ENCODE measurements at regions not wholly inside any gene's neighbourhood (a gene's known extent, or its start where the extent isn't known, plus 50 kb on each side); places are given as distances from the start of the nearest gene placed in this dataset.
A peak's percentile ranks its signal among the peaks of the same experiment; 100 is the strongest.

DNA sequence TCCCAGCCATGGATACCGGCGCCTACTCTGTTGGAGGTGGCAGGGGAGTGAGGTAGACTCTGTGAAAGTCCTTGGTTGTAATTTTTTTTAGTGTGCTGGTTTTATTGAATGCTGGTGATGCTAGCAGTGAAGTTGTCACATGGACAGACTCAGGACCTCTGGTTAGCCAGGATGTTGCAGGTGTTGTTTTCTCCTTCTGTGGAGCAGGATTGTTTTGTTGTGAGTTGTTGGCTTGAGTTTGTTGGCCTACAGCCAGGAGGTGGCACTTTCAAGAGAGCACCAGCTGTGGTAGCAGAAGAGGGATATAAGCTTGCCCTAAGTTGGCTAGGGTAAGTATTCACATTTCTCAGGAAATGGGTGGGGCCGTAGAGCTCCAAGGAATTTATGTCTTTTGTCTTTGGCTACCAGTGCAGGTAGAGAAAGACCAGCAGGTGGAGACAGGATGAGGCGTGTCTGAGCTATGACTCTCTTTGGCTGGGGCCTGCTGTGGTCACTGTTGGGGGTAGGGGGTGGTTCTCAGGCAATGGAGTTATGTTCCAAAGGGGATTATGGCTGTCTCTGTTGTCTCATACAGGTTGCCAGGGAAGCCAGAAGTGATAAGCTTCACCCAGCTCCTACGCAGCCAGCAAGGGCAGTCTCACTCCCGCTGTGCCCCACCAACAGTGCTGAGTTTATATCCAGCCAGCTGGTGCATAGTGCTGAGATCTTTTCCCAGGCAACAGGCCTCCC is 248.7 kb downstream of the TAF11L14 start:
- Histone ChIP-seq H3K27ac (ENCODE audit: low read depth, low read length) (peak overlapping the region; percentile 77), H3K27me3 (ENCODE audit: control insufficient read depth, insufficient read depth, low read length) (no peaks in the 10 kb centered on the region), H3K9me3 (ENCODE audit: control insufficient read depth, insufficient read depth, low read length) (no peaks in the 10 kb centered on the region), H3K4me3 (ENCODE audit: low read depth, low read length) (no peak overlapping the region), H3K9ac (ENCODE audit: low read depth, low read length) (no peak overlapping the region), H3K36me3 (ENCODE audit: control insufficient read depth, insufficient read depth, low read length) (no peaks in the 10 kb centered on the region), H3K4me1 (ENCODE audit: control insufficient read depth, insufficient read depth, low read length) (0 out of 2 replicates have a peak, but pooled peaks cover 3% of the 10 kb centered on the region)

DNA sequence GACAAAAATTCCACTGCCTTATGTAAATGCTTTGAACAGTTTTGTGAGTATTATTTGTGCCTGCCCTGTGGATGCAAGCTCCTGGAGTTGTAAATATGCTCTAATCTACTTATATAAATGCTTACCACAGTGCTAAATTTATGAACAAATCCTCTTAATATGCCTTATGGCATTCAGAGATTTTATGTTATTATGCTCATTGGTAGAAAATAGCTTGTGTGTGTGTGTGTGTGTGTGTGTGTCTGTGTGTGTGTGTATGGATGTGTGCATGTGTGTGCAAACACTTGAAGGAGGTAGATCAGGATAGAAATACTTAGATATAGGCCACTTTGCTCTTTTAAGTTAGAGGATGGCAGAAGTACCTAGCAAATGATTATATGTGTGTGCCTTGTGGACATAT is 253.9 kb downstream of the TAF11L14 start:
- Histone ChIP-seq H3K27me3 (ENCODE audit: control insufficient read depth, insufficient read depth, low read length) (no peaks in the 10 kb centered on the region), H3K36me3 (ENCODE audit: control insufficient read depth, insufficient read depth, low read length) (no peaks in the 10 kb centered on the region), H3K9me3 (ENCODE audit: control insufficient read depth, insufficient read depth, low read length) (no peaks in the 10 kb centered on the region), H3K4me3 (ENCODE audit: low read depth, low read length) (no peak overlapping the region), H3K27ac (ENCODE audit: low read depth, low read length) (no peak overlapping the region), H3K4me1 (ENCODE audit: control insufficient read depth, insufficient read depth, low read length) (0 out of 2 replicates have a peak, but pooled peaks cover 3% of the 10 kb centered on the region), H3K9ac (ENCODE audit: low read depth, low read length) (no peak overlapping the region)

DNA sequence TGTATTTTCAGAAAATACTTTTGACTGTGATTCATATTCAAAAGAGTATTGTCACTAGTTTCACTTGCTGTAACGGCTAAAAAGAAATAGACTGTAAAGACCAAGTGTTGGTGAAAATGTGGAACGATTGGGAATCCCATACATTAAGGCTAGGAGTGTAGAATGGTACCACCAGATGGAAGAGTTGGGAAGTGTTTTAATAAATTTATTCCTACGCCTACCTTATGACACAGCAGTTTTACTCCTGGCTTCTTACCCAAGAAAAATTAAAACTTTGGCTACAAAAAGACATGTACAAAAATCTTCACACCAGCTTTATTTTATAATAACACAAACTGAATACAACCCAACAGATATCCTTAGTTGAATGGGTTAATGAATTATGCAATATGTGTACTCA is 256.2 kb downstream of the TAF11L14 start:
- no peak overlapping the region for H3K27ac ChIP-seq (ENCODE audit: low read depth, low read length)

DNA sequence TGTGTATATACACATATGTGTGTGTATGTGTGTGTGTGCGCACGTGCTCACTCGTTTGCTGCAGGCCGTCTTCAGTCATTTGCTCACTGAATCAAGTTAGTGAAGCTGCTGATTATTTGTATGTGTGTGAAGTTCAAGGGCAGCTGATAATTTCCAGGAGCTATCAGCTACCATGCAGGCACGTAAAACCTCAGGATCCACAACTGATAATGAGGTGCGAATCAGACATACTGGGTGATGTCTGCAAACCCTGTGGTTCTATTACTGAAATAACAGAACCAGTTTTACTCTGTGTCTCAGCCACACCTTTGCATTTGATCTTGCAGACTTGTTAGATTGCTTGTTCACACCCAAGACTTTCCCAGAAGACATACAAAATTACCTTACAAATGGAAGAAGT is 257.6 kb downstream of the TAF11L14 start:
- H3K4me1 ChIP-seq (ENCODE audit: control insufficient read depth, insufficient read depth, low read length) = no peaks in the 10 kb centered on the region
- H3K9ac ChIP-seq (ENCODE audit: low read depth, low read length) = no peak overlapping the region
- H3K4me3 ChIP-seq (ENCODE audit: low read depth, low read length) = no peak overlapping the region
- no peak overlapping the region for H3K27ac ChIP-seq (ENCODE audit: low read depth, low read length)
- H3K9me3 ChIP-seq (ENCODE audit: control insufficient read depth, insufficient read depth, low read length) = no peaks in the 10 kb centered on the region
- H3K27me3 ChIP-seq (ENCODE audit: control insufficient read depth, insufficient read depth, low read length) = no peaks in the 10 kb centered on the region
- no peaks in the 10 kb centered on the region for H3K36me3 ChIP-seq (ENCODE audit: control insufficient read depth, insufficient read depth, low read length)

More for the DNA sequence above, 256.2 kb downstream of the TAF11L14 start:
- Histone ChIP-seq H3K4me1 (ENCODE audit: control insufficient read depth, insufficient read depth, low read length) (no peaks in the 10 kb centered on the region), H3K4me3 (ENCODE audit: low read depth, low read length) (no peak overlapping the region), H3K9ac (ENCODE audit: low read depth, low read length) (no peak overlapping the region), H3K36me3 (ENCODE audit: control insufficient read depth, insufficient read depth, low read length) (no peaks in the 10 kb centered on the region), H3K9me3 (ENCODE audit: control insufficient read depth, insufficient read depth, low read length) (no peaks in the 10 kb centered on the region), H3K27me3 (ENCODE audit: control insufficient read depth, insufficient read depth, low read length) (no peaks in the 10 kb centered on the region)

DNA sequence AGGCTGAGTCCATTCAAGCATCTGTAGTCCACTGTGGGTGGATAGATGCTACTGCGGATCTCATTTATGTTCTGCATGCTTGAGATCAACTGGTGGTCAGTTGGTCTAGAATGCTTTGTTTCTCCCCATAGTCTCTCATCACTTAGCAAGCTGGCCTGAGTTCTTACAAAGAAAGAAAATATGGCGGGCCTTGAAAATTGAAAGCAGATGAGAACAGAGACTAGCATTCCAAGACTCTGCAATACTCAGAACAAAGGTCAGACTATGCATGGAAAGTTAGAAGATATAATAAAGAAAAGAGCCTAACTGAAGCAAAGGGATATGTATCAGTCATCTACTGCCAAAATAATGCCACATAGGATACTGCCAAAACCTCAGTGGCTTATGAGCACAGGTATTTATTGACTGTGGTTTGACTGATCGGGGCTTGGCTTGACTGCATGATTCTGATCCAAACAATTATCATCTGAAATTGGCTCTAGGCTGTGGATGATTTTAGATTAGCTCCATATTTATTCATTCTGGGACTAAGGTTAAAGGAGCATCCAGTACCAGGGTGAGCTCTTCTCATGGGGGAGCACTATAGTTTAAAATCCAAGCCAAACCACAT is 258.9 kb downstream of the TAF11L14 start:
- H3K4me3 ChIP-seq (ENCODE audit: low read depth, low read length) = no peak overlapping the region
- peaks cover 2% of the 10 kb centered on the region; the same call in 1 of the 2 replicates for H3K4me1 ChIP-seq (ENCODE audit: control insufficient read depth, insufficient read depth, low read length)
- H3K27ac ChIP-seq (ENCODE audit: low read depth, low read length) = no peak overlapping the region
- H3K9ac ChIP-seq (ENCODE audit: low read depth, low read length) = no peak overlapping the region
- H3K27me3 ChIP-seq (ENCODE audit: control insufficient read depth, insufficient read depth, low read length) = no peaks in the 10 kb centered on the region
- no peaks in the 10 kb centered on the region for H3K36me3 ChIP-seq (ENCODE audit: control insufficient read depth, insufficient read depth, low read length)
- H3K9me3 ChIP-seq (ENCODE audit: control insufficient read depth, insufficient read depth, low read length) = no peaks in the 10 kb centered on the region

DNA sequence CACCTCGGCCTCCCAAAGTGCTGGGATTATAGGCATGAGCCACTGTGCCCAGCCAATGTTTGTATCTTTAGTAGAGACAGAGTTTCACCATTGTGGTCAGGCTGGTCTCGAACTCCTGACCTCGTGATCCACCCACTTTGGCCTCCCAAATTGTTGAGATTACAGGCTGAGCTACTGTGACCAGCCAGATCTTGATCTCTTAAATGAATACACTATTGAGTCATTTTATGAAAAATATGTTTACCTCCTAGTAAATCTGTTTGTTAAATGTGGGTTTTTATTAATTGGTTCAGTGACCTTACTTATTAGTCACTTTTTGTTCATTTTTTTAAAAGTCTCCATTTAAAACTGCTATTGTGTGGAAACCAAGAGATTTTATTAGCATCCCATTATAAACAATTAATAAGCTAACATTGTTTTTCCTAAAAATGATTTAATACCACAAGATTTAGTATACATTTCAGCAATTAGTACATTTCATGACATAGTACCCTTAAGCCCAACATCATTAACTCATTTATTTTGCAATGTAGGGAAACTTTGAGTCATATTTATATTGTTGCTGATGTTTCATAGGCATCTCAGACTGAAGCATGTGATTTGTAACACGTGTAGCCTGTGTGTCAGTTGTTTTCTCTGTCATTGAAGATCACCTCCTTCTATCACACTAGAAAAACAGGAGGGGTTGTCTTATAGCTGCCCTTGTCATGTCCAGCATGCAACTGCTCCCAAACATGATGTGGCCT is 261.2 kb downstream of the TAF11L14 start:
- peaks cover 3% of the 10 kb centered on the region; the same call in 1 of the 2 replicates for H3K4me1 ChIP-seq (ENCODE audit: control insufficient read depth, insufficient read depth, low read length)
- no peak overlapping the region for H3K4me3 ChIP-seq (ENCODE audit: low read depth, low read length)
- no peak overlapping the region for H3K9ac ChIP-seq (ENCODE audit: low read depth, low read length)
- H3K27me3 ChIP-seq (ENCODE audit: control insufficient read depth, insufficient read depth, low read length) = no peaks in the 10 kb centered on the region
- no peak overlapping the region for H3K27ac ChIP-seq (ENCODE audit: low read depth, low read length)
- no peaks in the 10 kb centered on the region for H3K36me3 ChIP-seq (ENCODE audit: control insufficient read depth, insufficient read depth, low read length)
- H3K9me3 ChIP-seq (ENCODE audit: control insufficient read depth, insufficient read depth, low read length) = no peaks in the 10 kb centered on the region

DNA sequence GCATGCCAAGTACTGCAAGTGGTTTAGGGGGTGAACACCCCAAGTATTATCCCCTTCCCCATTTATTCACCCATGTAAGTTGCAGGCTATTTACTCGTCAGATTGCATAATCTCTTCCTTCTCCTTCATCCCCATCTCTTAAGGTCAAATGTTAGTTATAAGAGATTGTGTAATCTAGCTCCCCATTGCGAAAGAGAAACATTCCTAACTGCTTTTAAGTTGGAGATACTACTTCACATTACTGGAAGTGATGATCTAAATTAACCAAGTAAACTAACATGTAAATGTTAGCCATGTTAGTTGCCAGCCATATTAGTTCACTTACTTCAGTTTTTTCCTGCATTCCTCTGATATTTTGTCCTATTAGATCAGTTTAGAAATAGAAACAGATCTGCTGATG is 262.3 kb downstream of the TAF11L14 start:
- H3K27me3 ChIP-seq (ENCODE audit: control insufficient read depth, insufficient read depth, low read length) = no peaks in the 10 kb centered on the region
- peaks cover 3% of the 10 kb centered on the region; the same call in 1 of the 2 replicates for H3K4me1 ChIP-seq (ENCODE audit: control insufficient read depth, insufficient read depth, low read length)
- no peak overlapping the region for H3K27ac ChIP-seq (ENCODE audit: low read depth, low read length)
- H3K36me3 ChIP-seq (ENCODE audit: control insufficient read depth, insufficient read depth, low read length) = no peaks in the 10 kb centered on the region
- H3K9me3 ChIP-seq (ENCODE audit: control insufficient read depth, insufficient read depth, low read length) = no peaks in the 10 kb centered on the region
- no peak overlapping the region for H3K4me3 ChIP-seq (ENCODE audit: low read depth, low read length)
- H3K9ac ChIP-seq (ENCODE audit: low read depth, low read length) = no peak overlapping the region

DNA sequence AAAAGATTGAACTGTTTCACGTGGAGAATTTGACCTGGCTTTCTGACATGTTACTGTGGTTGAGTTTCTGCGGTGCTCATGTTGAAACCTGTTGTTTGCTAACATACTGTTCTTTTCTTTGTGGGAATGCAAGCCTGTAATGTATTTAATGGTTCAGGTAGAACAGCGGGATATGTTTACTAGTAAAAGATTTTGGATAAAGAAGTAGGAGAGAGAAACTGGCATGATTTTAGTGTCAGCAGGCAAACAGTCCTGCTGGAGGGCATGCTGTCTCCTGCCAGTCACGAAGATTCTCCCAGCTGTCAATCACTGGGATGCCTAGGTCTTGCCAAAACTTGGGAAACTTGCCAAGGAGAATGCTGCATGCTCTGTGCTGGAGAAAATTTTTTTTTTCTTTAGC is 263.5 kb downstream of the TAF11L14 start:
- H3K27ac ChIP-seq (ENCODE audit: low read depth, low read length) = no peak overlapping the region
- H3K9ac ChIP-seq (ENCODE audit: low read depth, low read length) = no peak overlapping the region
- peaks cover 3% of the 10 kb centered on the region; the same call in 1 of the 2 replicates for H3K4me1 ChIP-seq (ENCODE audit: control insufficient read depth, insufficient read depth, low read length)
- H3K27me3 ChIP-seq (ENCODE audit: control insufficient read depth, insufficient read depth, low read length) = no peaks in the 10 kb centered on the region
- H3K9me3 ChIP-seq (ENCODE audit: control insufficient read depth, insufficient read depth, low read length) = no peaks in the 10 kb centered on the region
- no peaks in the 10 kb centered on the region for H3K36me3 ChIP-seq (ENCODE audit: control insufficient read depth, insufficient read depth, low read length)
- H3K4me3 ChIP-seq (ENCODE audit: low read depth, low read length) = no peak overlapping the region

DNA sequence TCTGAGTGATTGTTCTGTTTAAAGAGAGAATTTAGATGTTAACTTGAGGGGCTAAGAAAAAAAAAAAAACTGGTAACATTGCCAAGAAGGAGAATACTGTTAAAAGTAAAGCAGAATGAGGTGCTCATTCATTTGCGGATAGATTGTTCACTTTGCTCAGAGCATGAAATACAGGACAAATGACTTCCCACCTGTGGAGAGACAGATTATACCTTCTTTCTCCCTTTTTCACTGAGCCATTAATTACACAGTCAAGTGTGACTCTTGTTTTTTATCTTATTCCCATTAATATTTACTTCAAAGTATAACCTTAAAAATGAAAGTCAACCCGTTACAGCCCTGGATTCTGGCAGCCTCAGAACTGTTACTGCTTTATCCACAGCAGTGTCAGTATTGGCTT is 264.5 kb downstream of the TAF11L14 start:
- Histone ChIP-seq H3K4me3 (ENCODE audit: low read depth, low read length) (no peak overlapping the region), H3K27ac (ENCODE audit: low read depth, low read length) (no peak overlapping the region), H3K27me3 (ENCODE audit: control insufficient read depth, insufficient read depth, low read length) (no peaks in the 10 kb centered on the region), H3K4me1 (ENCODE audit: control insufficient read depth, insufficient read depth, low read length) (peaks cover 3% of the 10 kb centered on the region; the same call in 1 of the 2 replicates), H3K9ac (ENCODE audit: low read depth, low read length) (no peak overlapping the region), H3K9me3 (ENCODE audit: control insufficient read depth, insufficient read depth, low read length) (no peaks in the 10 kb centered on the region), H3K36me3 (ENCODE audit: control insufficient read depth, insufficient read depth, low read length) (no peaks in the 10 kb centered on the region)

DNA sequence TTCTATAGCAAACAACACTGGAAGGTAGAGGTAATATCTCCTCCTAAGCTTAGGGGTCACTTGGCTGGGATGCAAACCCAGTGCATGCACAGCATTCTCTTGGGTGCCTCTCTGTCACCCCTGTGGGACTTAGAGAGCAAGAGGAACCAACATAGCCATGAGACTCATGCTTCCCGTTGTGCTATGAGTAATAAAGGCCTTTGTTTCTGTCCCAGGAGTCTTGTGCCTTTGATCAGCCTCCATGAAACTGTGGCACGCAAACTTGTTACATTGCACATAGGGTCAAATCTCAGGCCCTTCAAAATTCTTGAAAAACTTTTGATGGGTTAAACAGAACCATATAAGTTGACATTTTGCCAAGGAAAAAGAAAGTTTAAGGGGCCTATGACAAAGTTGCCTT is 272.8 kb downstream of the TAF11L14 start:
- H3K9ac ChIP-seq (ENCODE audit: low read depth, low read length) = no peak overlapping the region
- H3K4me1 ChIP-seq (ENCODE audit: control insufficient read depth, insufficient read depth, low read length) = no peaks in the 10 kb centered on the region
- no peak overlapping the region for H3K4me3 ChIP-seq (ENCODE audit: low read depth, low read length)
- no peaks in the 10 kb centered on the region; the same call in 1 of the 2 replicates for H3K9me3 ChIP-seq (ENCODE audit: control insufficient read depth, insufficient read depth, low read length)
- no peak overlapping the region for H3K27ac ChIP-seq (ENCODE audit: low read depth, low read length)
- no peaks in the 10 kb centered on the region for H3K27me3 ChIP-seq (ENCODE audit: control insufficient read depth, insufficient read depth, low read length)
- no peaks in the 10 kb centered on the region for H3K36me3 ChIP-seq (ENCODE audit: control insufficient read depth, insufficient read depth, low read length)

DNA sequence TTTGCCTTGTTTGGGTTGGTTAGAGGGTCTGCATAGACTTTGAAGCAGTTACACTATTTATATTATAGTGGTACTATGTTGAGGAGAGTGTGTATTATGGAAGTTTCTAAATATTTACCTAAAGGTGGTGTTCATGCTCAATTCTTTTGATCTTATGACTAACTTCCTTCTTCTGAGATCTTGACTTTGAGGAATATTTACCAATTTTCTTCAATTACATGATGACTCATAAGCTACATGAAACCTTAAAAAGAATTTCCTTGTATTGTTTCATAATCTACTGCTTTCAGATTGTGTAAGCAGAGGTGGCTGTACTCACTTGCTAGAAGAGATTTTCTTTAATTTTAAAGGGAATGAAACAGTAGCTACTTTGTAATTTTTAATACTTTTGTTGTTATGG is 276.1 kb downstream of the TAF11L14 start:
- H3K4me3 ChIP-seq (ENCODE audit: low read depth, low read length) = no peak overlapping the region
- no peak overlapping the region for H3K27ac ChIP-seq (ENCODE audit: low read depth, low read length)
- no peaks in the 10 kb centered on the region; the same call in 1 of the 2 replicates for H3K9me3 ChIP-seq (ENCODE audit: control insufficient read depth, insufficient read depth, low read length)
- no peaks in the 10 kb centered on the region for H3K4me1 ChIP-seq (ENCODE audit: control insufficient read depth, insufficient read depth, low read length)
- no peak overlapping the region for H3K9ac ChIP-seq (ENCODE audit: low read depth, low read length)
- H3K27me3 ChIP-seq (ENCODE audit: control insufficient read depth, insufficient read depth, low read length) = no peaks in the 10 kb centered on the region
- H3K36me3 ChIP-seq (ENCODE audit: control insufficient read depth, insufficient read depth, low read length) = no peaks in the 10 kb centered on the region
